ENCODE measurements at regions not wholly inside any gene's neighbourhood (a gene's known extent, or its start where the extent isn't known, plus 50 kb on each side); places are given as distances from the start of the nearest gene placed in this dataset.
"Not testable (repeated sequence)": the region's sequence is repeated elsewhere in the genome, so short reads cannot be mapped to it uniquely, and the experiment has no call there.

- H3K27me3 ChIP-seq (ENCODE audit: control insufficient read depth, insufficient read depth, low read length): no peaks in the 10 kb centered on the region
- H3K4me3 ChIP-seq (ENCODE audit: low read depth, low read length): no peak overlapping the region
- TF ChIP-seq CTCF (IDR thresholded peaks at IDR 0.05; ENCODE audit: insufficient read depth, low read length, severe bottlenecking): no peak
- no peaks in the 10 kb centered on the region for H3K36me3 ChIP-seq (ENCODE audit: control insufficient read depth, insufficient read depth, low read length)
- DNase-seq (ENCODE audit: low read depth) (peak; percentile 8), FAIRE-seq (no peak)
These were observed 80.7 kb downstream of the GRIN2B start for GRCh38 chr12:13900718-13901117.

DNA sequence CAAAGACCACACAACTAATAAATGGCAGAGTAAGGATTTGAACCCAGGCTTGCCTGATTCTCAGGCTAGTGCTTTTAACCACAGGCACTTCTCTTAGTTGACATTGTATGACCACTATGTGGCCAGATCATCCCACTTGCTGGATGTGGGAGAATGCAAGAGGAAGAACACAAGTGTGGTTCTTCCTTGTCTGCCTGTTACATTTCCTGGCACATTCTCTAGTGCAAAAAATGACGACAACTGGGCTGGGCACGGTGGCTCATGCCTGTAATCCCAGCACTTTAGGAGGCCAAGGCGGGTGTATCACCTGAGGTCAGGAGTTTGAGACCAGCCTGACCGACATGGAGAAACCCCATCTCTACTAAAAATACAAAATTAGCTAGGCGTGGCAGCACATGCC lies 83.0 kb downstream of the GRIN2B start:
- H3K27me3 ChIP-seq (ENCODE audit: control insufficient read depth, insufficient read depth, low read length); H3K4me3 ChIP-seq (ENCODE audit: low read depth, low read length); FAIRE-seq; DNase-seq (ENCODE audit: low read depth); H3K36me3 ChIP-seq (ENCODE audit: control insufficient read depth, insufficient read depth, low read length): not testable (repeated sequence)

- FAIRE-seq: no peak
- no peak for TF ChIP-seq CTCF (IDR thresholded peaks at IDR 0.05; ENCODE audit: insufficient read depth, low read length, severe bottlenecking)
- H3K4me3 ChIP-seq (ENCODE audit: low read depth, low read length): no peak overlapping the region
- DNase-seq (ENCODE audit: low read depth): no peak
- no peaks in the 10 kb centered on the region for H3K36me3 ChIP-seq (ENCODE audit: control insufficient read depth, insufficient read depth, low read length)
- H3K27me3 ChIP-seq (ENCODE audit: control insufficient read depth, insufficient read depth, low read length): no peaks in the 10 kb centered on the region
These were observed 83.6 kb downstream of the GRIN2B start for GRCh38 chr12:13897811-13898210.

- no peaks in the 10 kb centered on the region for H3K36me3 ChIP-seq (ENCODE audit: control insufficient read depth, insufficient read depth, low read length)
- no peak for FAIRE-seq
These were observed 85.3 kb downstream of the GRIN2B start for GRCh38 chr12:13896063-13896626.

GRCh38 chr12:13891902-13892301 lies 89.5 kb downstream of the GRIN2B start:
- H3K36me3 ChIP-seq (ENCODE audit: control insufficient read depth, insufficient read depth, low read length): no peaks in the 10 kb centered on the region
- FAIRE-seq: no peak
- no peak overlapping the region for H3K4me3 ChIP-seq (ENCODE audit: low read depth, low read length)
- H3K27me3 ChIP-seq (ENCODE audit: control insufficient read depth, insufficient read depth, low read length): no peaks in the 10 kb centered on the region
- no peak for DNase-seq (ENCODE audit: low read depth)
- TF ChIP-seq CTCF (IDR thresholded peaks at IDR 0.05; ENCODE audit: insufficient read depth, low read length, severe bottlenecking): no peak

More at GRCh38 chr12:13896063-13896626, 85.3 kb downstream of the GRIN2B start:
- Histone ChIP-seq H3K4me3 (ENCODE audit: low read depth, low read length) (no peak overlapping the region), H3K27me3 (ENCODE audit: control insufficient read depth, insufficient read depth, low read length) (no peaks in the 10 kb centered on the region)
- TF ChIP-seq CTCF (IDR thresholded peaks at IDR 0.05; ENCODE audit: insufficient read depth, low read length, severe bottlenecking): no peak
- DNase-seq (ENCODE audit: low read depth): no peak

- TF ChIP-seq CTCF (IDR thresholded peaks at IDR 0.05; ENCODE audit: insufficient read depth, low read length, severe bottlenecking): no peak
- DNase-seq (ENCODE audit: low read depth) (no peak), FAIRE-seq (no peak)
- Histone ChIP-seq H3K36me3 (ENCODE audit: control insufficient read depth, insufficient read depth, low read length) (no peaks in the 10 kb centered on the region), H3K4me3 (ENCODE audit: low read depth, low read length) (no peak overlapping the region), H3K27me3 (ENCODE audit: control insufficient read depth, insufficient read depth, low read length) (no peaks in the 10 kb centered on the region)
These were observed 90.5 kb downstream of the GRIN2B start for GRCh38 chr12:13890943-13891342.

Measured in bronchial epithelial cell (primary cell).